ENCODE measurements at regions not wholly inside any gene's neighbourhood (a gene's known extent, or its start where the extent isn't known, plus 50 kb on each side); places are given as distances from the start of the nearest gene placed in this dataset.
A peak's percentile ranks its signal among the peaks of the same experiment; 100 is the strongest.

- DNase-seq, result peak; percentile 57
Measured at GRCh38 chr6:139920027-139920775, 545.8 kb upstream of the CITED2 start.

GRCh38 chr6:139919107-139920026, 544.9 kb upstream of the CITED2 start:
- peak; percentile 79 for DNase-seq
- in situ Hi-C loops (cut with MboI; ENCODE audit: low pct_unique_long_range_greater_than_20kb, low sequenced_read_pairs), result loop anchor here (25.0 kb wide), 1 partner anchor 532 kb away; no protein-coding TSS in a partner anchor

More at GRCh38 chr6:139920027-139920775, 545.8 kb upstream of the CITED2 start:
- in situ Hi-C loops (cut with MboI; ENCODE audit: low pct_unique_long_range_greater_than_20kb, low sequenced_read_pairs), result loop anchor here (25.0 kb wide), 1 partner anchor 533 kb away; no protein-coding TSS in a partner anchor

- in situ Hi-C loops (cut with MboI; ENCODE audit: low pct_unique_long_range_greater_than_20kb, low sequenced_read_pairs), result loop anchor here (25.0 kb wide), 1 partner anchor 531 kb away; no protein-coding TSS in a partner anchor
- no peak for DNase-seq
Measured at GRCh38 chr6:139917951-139918630, 543.6 kb upstream of the CITED2 start.

- in situ Hi-C loops (cut with MboI; ENCODE audit: low pct_unique_long_range_greater_than_20kb, low sequenced_read_pairs), result loop anchor here (25.0 kb wide), 1 partner anchor 528 kb away; no protein-coding TSS in a partner anchor
- DNase-seq, result no peak
Measured at GRCh38 chr6:139914910-139915309, 540.5 kb upstream of the CITED2 start.

GRCh38 chr6:139912735-139913400, 538.4 kb upstream of the CITED2 start:
- in situ Hi-C loops (cut with MboI; ENCODE audit: low pct_unique_long_range_greater_than_20kb, low sequenced_read_pairs), result loop anchor here (25.0 kb wide), 1 partner anchor 526 kb away; no protein-coding TSS in a partner anchor
- DNase-seq, result no peak

- no peak for DNase-seq
- in situ Hi-C loops (cut with MboI; ENCODE audit: low pct_unique_long_range_greater_than_20kb, low sequenced_read_pairs), result loop anchor here (25.0 kb wide), 1 partner anchor 523 kb away; no protein-coding TSS in a partner anchor
Measured at GRCh38 chr6:139909992-139910391, 535.5 kb upstream of the CITED2 start.

GRCh38 chr6:139905404-139906052, 531.1 kb upstream of the CITED2 start:
- in situ Hi-C loops (cut with MboI; ENCODE audit: low pct_unique_long_range_greater_than_20kb, low sequenced_read_pairs), result loop anchor here (25.0 kb wide), 1 partner anchor 518 kb away; no protein-coding TSS in a partner anchor
- no peak for DNase-seq

- no peak for DNase-seq
- in situ Hi-C loops (cut with MboI; ENCODE audit: low pct_unique_long_range_greater_than_20kb, low sequenced_read_pairs), result loop anchor here (25.0 kb wide), 1 partner anchor 517 kb away; no protein-coding TSS in a partner anchor
Measured at GRCh38 chr6:139904568-139904967, 530.1 kb upstream of the CITED2 start.

GRCh38 chr6:139904158-139904533, 529.7 kb upstream of the CITED2 start:
- in situ Hi-C loops (cut with MboI; ENCODE audit: low pct_unique_long_range_greater_than_20kb, low sequenced_read_pairs), result loop anchor here (25.0 kb wide), 1 partner anchor 517 kb away; no protein-coding TSS in a partner anchor
- DNase-seq, result no peak

- DNase-seq, result no peak
Measured at GRCh38 chr6:139903411-139904157, 529.1 kb upstream of the CITED2 start.

GRCh38 chr6:139895205-139895793, 520.9 kb upstream of the CITED2 start:
- DNase-seq, result no peak
- in situ Hi-C loops (cut with MboI; ENCODE audit: low pct_unique_long_range_greater_than_20kb, low sequenced_read_pairs), result no loop called here

More at GRCh38 chr6:139903411-139904157, 529.1 kb upstream of the CITED2 start:
- in situ Hi-C loops (cut with MboI; ENCODE audit: low pct_unique_long_range_greater_than_20kb, low sequenced_read_pairs), result loop anchor here (25.0 kb wide), 1 partner anchor 516 kb away; no protein-coding TSS in a partner anchor

GRCh38 chr6:139894271-139894670, 519.8 kb upstream of the CITED2 start:
- DNase-seq, result no peak
- in situ Hi-C loops (cut with MboI; ENCODE audit: low pct_unique_long_range_greater_than_20kb, low sequenced_read_pairs), result no loop called here

- no peak for DNase-seq
- in situ Hi-C loops (cut with MboI; ENCODE audit: low pct_unique_long_range_greater_than_20kb, low sequenced_read_pairs), result no loop called here
Measured at GRCh38 chr6:139891471-139891870, 517.0 kb upstream of the CITED2 start.

- DNase-seq, result no peak
- in situ Hi-C loops (cut with MboI; ENCODE audit: low pct_unique_long_range_greater_than_20kb, low sequenced_read_pairs), result no loop called here
Measured at GRCh38 chr6:139888681-139889122, 514.3 kb upstream of the CITED2 start.

- in situ Hi-C loops (cut with MboI; ENCODE audit: low pct_unique_long_range_greater_than_20kb, low sequenced_read_pairs), result no loop called here
- no peak for DNase-seq
Measured at GRCh38 chr6:139887275-139887674, 512.8 kb upstream of the CITED2 start.

- no peak for DNase-seq
- in situ Hi-C loops (cut with MboI; ENCODE audit: low pct_unique_long_range_greater_than_20kb, low sequenced_read_pairs), result no loop called here
Measured at GRCh38 chr6:139886396-139886795, 511.9 kb upstream of the CITED2 start.

GRCh38 chr6:139885909-139886308, 511.5 kb upstream of the CITED2 start:
- in situ Hi-C loops (cut with MboI; ENCODE audit: low pct_unique_long_range_greater_than_20kb, low sequenced_read_pairs), result no loop called here
- DNase-seq, result no peak
